ENCODE measurements at regions not wholly inside any gene's neighbourhood (a gene's known extent, or its start where the extent isn't known, plus 50 kb on each side); places are given as distances from the start of the nearest gene placed in this dataset.

- Histone ChIP-seq H2AFZ (ENCODE audit: low read length) (no peak overlapping the region), H3F3A (ENCODE audit: low read depth) (no peaks in the 10 kb centered on the region), H3K4me2 (ENCODE audit: low read depth, low read length, poor library complexity, severe bottlenecking) (no peak overlapping the region), H3K36me3 (ENCODE audit: insufficient read depth, low read length) (no peaks in the 10 kb centered on the region), H3K79me2 (ENCODE audit: insufficient read depth, low read length) (no peaks in the 10 kb centered on the region), H3K27me3 (ENCODE audit: insufficient read depth, low read length, poor library complexity, severe bottlenecking) (no peaks in the 10 kb centered on the region), H3K4me3 (ENCODE audit: low read length, poor library complexity, severe bottlenecking) (no peak overlapping the region), H3K9me3 (ENCODE audit: insufficient read depth, low read depth, low read length) (no peaks in the 10 kb centered on the region), H4K20me1 (ENCODE audit: insufficient read depth, low read length, poor library complexity, severe bottlenecking) (no peaks in the 10 kb centered on the region), H3K4me1 (ENCODE audit: insufficient read depth, low read length, poor library complexity, severe bottlenecking) (no peaks in the 10 kb centered on the region), H3K9ac (ENCODE audit: low read depth, low read length, poor library complexity, severe bottlenecking) (no peak overlapping the region), H3K9me2 (replicated peaks; ENCODE audit: low read depth, low read length) (no peaks in the 10 kb centered on the region)
- no peak for TF ChIP-seq EZH2phosphoT487 (IDR thresholded peaks at IDR 0.05; ENCODE audit: borderline replicate concordance)
- TF ChIP-seq, protein P1, sequence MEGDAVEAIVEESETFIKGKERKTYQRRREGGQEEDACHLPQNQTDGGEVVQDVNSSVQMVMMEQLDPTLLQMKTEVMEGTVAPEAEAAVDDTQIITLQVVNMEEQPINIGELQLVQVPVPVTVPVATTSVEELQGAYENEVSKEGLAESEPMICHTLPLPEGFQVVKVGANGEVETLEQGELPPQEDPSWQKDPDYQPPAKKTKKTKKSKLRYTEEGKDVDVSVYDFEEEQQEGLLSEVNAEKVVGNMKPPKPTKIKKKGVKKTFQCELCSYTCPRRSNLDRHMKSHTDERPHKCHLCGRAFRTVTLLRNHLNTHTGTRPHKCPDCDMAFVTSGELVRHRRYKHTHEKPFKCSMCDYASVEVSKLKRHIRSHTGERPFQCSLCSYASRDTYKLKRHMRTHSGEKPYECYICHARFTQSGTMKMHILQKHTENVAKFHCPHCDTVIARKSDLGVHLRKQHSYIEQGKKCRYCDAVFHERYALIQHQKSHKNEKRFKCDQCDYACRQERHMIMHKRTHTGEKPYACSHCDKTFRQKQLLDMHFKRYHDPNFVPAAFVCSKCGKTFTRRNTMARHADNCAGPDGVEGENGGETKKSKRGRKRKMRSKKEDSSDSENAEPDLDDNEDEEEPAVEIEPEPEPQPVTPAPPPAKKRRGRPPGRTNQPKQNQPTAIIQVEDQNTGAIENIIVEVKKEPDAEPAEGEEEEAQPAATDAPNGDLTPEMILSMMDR (conservative IDR thresholded peaks at IDR 0.05; ENCODE audit: low read length): no peak
Measured at GRCh38 chr9:26413611-26414010, 479.0 kb downstream of the CAAP1 start.

- TF ChIP-seq EZH2phosphoT487 (IDR thresholded peaks at IDR 0.05; ENCODE audit: borderline replicate concordance): no peak
- TF ChIP-seq, protein P1 (conservative IDR thresholded peaks at IDR 0.05; ENCODE audit: low read length): no peak
- no peaks in the 10 kb centered on the region for H3K9me2 ChIP-seq (replicated peaks; ENCODE audit: low read depth, low read length)
- no peak overlapping the region for H3K4me2 ChIP-seq (ENCODE audit: low read depth, low read length, poor library complexity, severe bottlenecking)
Measured at GRCh38 chr9:26412446-26412845, 480.2 kb downstream of the CAAP1 start.

GRCh38 chr9:26406676-26407075, 485.9 kb downstream of the CAAP1 start:
- no peaks in the 10 kb centered on the region for H3K79me2 ChIP-seq (ENCODE audit: insufficient read depth, low read length)
- no peaks in the 10 kb centered on the region for H3K36me3 ChIP-seq (ENCODE audit: insufficient read depth, low read length)
- H3F3A ChIP-seq (ENCODE audit: low read depth): no peaks in the 10 kb centered on the region
- no peak for TF ChIP-seq EZH2phosphoT487 (IDR thresholded peaks at IDR 0.05; ENCODE audit: borderline replicate concordance)
- TF ChIP-seq, protein P1 (conservative IDR thresholded peaks at IDR 0.05; ENCODE audit: low read length): no peak
- no peak overlapping the region for H3K4me3 ChIP-seq (ENCODE audit: low read length, poor library complexity, severe bottlenecking)
- no peaks in the 10 kb centered on the region for H3K4me1 ChIP-seq (ENCODE audit: insufficient read depth, low read length, poor library complexity, severe bottlenecking)
- H2AFZ ChIP-seq (ENCODE audit: low read length): no peak overlapping the region
- H3K9ac ChIP-seq (ENCODE audit: low read depth, low read length, poor library complexity, severe bottlenecking): no peak overlapping the region
- no peak overlapping the region for H3K4me2 ChIP-seq (ENCODE audit: low read depth, low read length, poor library complexity, severe bottlenecking)
- no peaks in the 10 kb centered on the region for H3K27me3 ChIP-seq (ENCODE audit: insufficient read depth, low read length, poor library complexity, severe bottlenecking)
- no peaks in the 10 kb centered on the region for H3K9me3 ChIP-seq (ENCODE audit: insufficient read depth, low read depth, low read length)
- H4K20me1 ChIP-seq (ENCODE audit: insufficient read depth, low read length, poor library complexity, severe bottlenecking): no peaks in the 10 kb centered on the region
- no peaks in the 10 kb centered on the region for H3K9me2 ChIP-seq (replicated peaks; ENCODE audit: low read depth, low read length)

More at GRCh38 chr9:26412446-26412845, 480.2 kb downstream of the CAAP1 start:
- Histone ChIP-seq H3K27me3 (ENCODE audit: insufficient read depth, low read length, poor library complexity, severe bottlenecking) (no peaks in the 10 kb centered on the region), H3K79me2 (ENCODE audit: insufficient read depth, low read length) (no peaks in the 10 kb centered on the region), H3K4me1 (ENCODE audit: insufficient read depth, low read length, poor library complexity, severe bottlenecking) (no peaks in the 10 kb centered on the region), H3K9ac (ENCODE audit: low read depth, low read length, poor library complexity, severe bottlenecking) (no peak overlapping the region), H3K9me3 (ENCODE audit: insufficient read depth, low read depth, low read length) (no peaks in the 10 kb centered on the region), H3K4me3 (ENCODE audit: low read length, poor library complexity, severe bottlenecking) (no peak overlapping the region), H3F3A (ENCODE audit: low read depth) (no peaks in the 10 kb centered on the region), H4K20me1 (ENCODE audit: insufficient read depth, low read length, poor library complexity, severe bottlenecking) (no peaks in the 10 kb centered on the region), H2AFZ (ENCODE audit: low read length) (no peak overlapping the region), H3K36me3 (ENCODE audit: insufficient read depth, low read length) (no peaks in the 10 kb centered on the region)
